NCI-H345 (cell line): ENCODE measurements at regions not wholly inside any gene's neighbourhood (a gene's known extent, or its start where the extent isn't known, plus 50 kb on each side); places are given as distances from the start of the nearest gene placed in this dataset.
A peak's percentile ranks its signal among the peaks of the same experiment; 100 is the strongest.

ENCODE experiments used
- DNase-seq: peaks from one replicate; lab custom pipeline; 2025; lab: John Stamatoyannopoulos, UW

GRCh38 chr1:219273088-219273686 is 99.5 kb downstream of the LYPLAL1 start:
- DNase-seq, result no peak

GRCh38 chr1:219271818-219272535 is 98.3 kb downstream of the LYPLAL1 start:
- DNase-seq, result no peak

GRCh38 chr1:219269171-219269570 is 95.5 kb downstream of the LYPLAL1 start:
- no peak for DNase-seq

- no peak for DNase-seq
Observed at GRCh38 chr1:219266524-219266923, 92.8 kb downstream of the LYPLAL1 start.

GRCh38 chr1:219265026-219265515 is 91.4 kb downstream of the LYPLAL1 start:
- DNase-seq, result no peak

- DNase-seq, result peak; percentile 48
Observed at GRCh38 chr1:219264561-219264960, 90.9 kb downstream of the LYPLAL1 start.
